ENCODE measurements at regions not wholly inside any gene's neighbourhood (a gene's known extent, or its start where the extent isn't known, plus 50 kb on each side); places are given as distances from the start of the nearest gene placed in this dataset.

DNA sequence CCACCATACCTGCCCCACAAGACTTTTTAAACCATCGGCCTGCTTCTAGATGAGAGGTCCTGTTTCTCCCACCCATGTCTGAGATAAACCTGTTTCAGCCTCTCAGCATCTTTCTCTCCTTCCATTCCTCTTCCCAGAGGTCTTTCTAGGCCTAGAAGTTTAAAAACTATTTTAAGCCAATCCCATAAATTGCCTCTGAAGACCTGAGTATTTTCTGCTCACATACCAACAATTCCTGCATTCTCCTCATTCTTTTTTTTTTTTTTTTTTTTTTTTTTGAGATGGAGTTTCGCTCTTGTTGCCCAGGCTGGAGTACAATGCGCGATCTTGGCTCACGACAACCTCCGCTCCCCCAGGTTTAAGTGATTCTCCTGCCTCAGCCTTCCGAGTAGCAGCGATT, 262.9 kb upstream of the AUTS2 start:
- ChIA-PET POLR2A (no interaction called here), CTCF (interaction anchor here (1.3 kb wide), 1 partner anchor 47 kb away, joined by 3 read pairs; no protein-coding TSS in a partner anchor)
- no peak for DNase-seq (ENCODE audit: extremely low spot score)
- TF ChIP-seq CTCF (IDR thresholded peaks at IDR 0.05; ENCODE audit: control extremely low read depth, extremely low read depth, low read depth, missing control alignments) = no peak

GRCh38 chr7:69336976-69337375, 261.3 kb upstream of the AUTS2 start:
- no peak for DNase-seq (ENCODE audit: extremely low spot score)
- ChIA-PET CTCF (no interaction called here), POLR2A (no interaction called here)
- TF ChIP-seq CTCF (IDR thresholded peaks at IDR 0.05; ENCODE audit: control extremely low read depth, extremely low read depth, low read depth, missing control alignments) = no peak

DNA sequence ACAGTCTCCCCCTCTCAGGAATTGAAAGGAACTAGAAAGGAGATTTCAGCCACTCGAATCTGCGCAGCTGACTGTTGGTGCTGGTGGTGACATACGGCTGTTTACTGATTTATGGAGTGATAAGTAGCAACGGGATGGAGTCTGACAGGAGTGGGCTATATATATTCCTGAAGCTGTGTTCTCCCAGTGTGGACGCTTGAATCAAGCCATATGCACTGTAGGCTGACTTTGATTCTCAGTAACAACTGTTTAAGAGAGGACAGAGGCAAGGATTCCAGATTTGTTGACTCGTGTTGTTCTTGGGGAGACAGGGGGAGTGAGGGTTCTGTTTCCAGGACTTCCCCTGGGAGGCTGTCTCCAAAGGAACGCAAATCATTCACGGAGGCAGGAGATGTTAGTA, 260.1 kb upstream of the AUTS2 start:
- POLR2A ChIA-PET = no interaction called here
- CTCF ChIA-PET = no interaction called here
- TF ChIP-seq CTCF (IDR thresholded peaks at IDR 0.05; ENCODE audit: control extremely low read depth, extremely low read depth, low read depth, missing control alignments) = no peak
- no peak for DNase-seq (ENCODE audit: extremely low spot score)

DNA sequence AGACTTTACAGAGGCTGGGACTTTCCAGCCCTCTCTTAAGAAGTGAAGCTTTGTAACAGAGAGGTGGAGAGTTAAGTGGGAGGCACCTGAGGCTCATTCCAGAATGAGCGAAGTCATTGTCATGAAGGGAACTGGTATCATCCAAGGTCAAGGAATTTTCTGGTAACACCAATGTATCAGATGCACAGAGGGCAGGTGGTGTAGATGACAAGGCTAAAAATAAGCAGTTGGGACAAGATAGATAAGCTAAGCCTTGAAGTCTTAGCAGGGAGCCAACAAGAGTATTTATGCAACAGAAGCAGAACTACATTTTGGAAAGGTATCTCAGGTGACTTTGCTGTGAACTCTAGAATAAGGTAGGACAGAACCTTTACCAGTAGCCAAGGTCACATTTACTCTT, 257.0 kb upstream of the AUTS2 start:
- ChIA-PET CTCF (no interaction called here), POLR2A (no interaction called here)
- TF ChIP-seq CTCF (IDR thresholded peaks at IDR 0.05; ENCODE audit: control extremely low read depth, extremely low read depth, low read depth, missing control alignments) = no peak
- DNase-seq (ENCODE audit: extremely low spot score) = no peak

GRCh38 chr7:69342154-69342884, 256.0 kb upstream of the AUTS2 start:
- TF ChIP-seq CTCF (IDR thresholded peaks at IDR 0.05; ENCODE audit: control extremely low read depth, extremely low read depth, low read depth, missing control alignments) = no peak
- POLR2A ChIA-PET = no interaction called here
- no peak for DNase-seq (ENCODE audit: extremely low spot score)
- CTCF ChIA-PET = no interaction called here

DNA sequence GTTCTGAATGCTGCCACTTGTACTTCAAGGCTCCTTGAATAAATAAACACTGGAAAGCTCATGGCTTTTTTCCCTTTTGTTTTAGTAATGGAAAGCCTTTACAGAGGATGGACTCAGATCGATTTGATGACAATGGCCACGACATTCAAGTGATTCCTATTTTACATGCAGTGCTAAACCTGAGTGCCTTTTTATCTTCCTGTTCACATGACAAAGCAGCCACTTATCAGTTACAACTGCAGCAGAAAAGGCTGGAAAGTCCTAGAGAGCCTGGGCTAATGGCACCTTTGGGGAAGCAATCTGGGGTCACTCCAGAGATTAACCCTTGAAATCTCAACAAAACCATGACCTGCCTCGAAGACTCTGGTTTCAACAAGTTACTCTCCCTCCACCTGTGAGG, 249.0 kb upstream of the AUTS2 start:
- CTCF ChIA-PET = no interaction called here
- no peak for DNase-seq (ENCODE audit: extremely low spot score)
- no peak for TF ChIP-seq CTCF (IDR thresholded peaks at IDR 0.05; ENCODE audit: control extremely low read depth, extremely low read depth, low read depth, missing control alignments)
- POLR2A ChIA-PET = no interaction called here
